Endothelial cell of umbilical vein (primary cell): ENCODE measurements at regions not wholly inside any gene's neighbourhood (a gene's known extent, or its start where the extent isn't known, plus 50 kb on each side); places are given as distances from the start of the nearest gene placed in this dataset.

Experiments
- BruUV-seq: library from RNA; stranded (reverse); fragments of 400-500 nt; replicated peaks from 2 replicates; lab custom pipeline; 2021; lab: Mats Ljungman, UMichigan
- CTCF ChIA-PET: fragments of 300-600, 350-600 bp; sonication (Branson Sonifier 250); formaldehyde crosslinking; loops from one replicate; lab custom pipeline; 2021; ENCODE audit warnings: antibody characterized with exemption, inconsistent platforms; lab: Charles Lee
- POLR2A ChIA-PET: fragments of 300-600, 350-600 bp; sonication (Branson Sonifier 250); formaldehyde crosslinking; loops from one replicate; lab custom pipeline; 2021; ENCODE audit warnings: antibody characterized with exemption, inconsistent platforms; lab: Charles Lee
- DNase-seq: peaks from one replicate; pipeline ENCODE4 v3.0.0-alpha.2; 2011; ENCODE audit warnings: low read depth, low spot score
- FAIRE-seq: peaks from 2 replicates; lab custom pipeline; 2011; peaks lifted over from hg19 to GRCh38; lab: Jason Lieb, UNC
- H2AFZ ChIP-seq: 2 replicates; pipeline ENCODE4 v1.6.0; 2012; ENCODE audit warnings: low read depth, low read length, control low read depth, inconsistent platforms
- H3K27ac ChIP-seq: 2 replicates; pipeline ENCODE4 v1.5.1; 2011; ENCODE audit warnings: low read depth, mild to moderate bottlenecking, control low read depth, low read length, moderate library complexity; ENCODE audit not compliant: insufficient read depth
- H3K27me3 ChIP-seq, 2 experiments: 2 replicates each; pipeline versions ENCODE4 v1.6.0 to v1.6.1; 2011; ENCODE audit warnings: low read length in 2 of 2, mixed read lengths in 1 of 2; ENCODE audit not compliant: control insufficient read depth in 2 of 2, insufficient read depth in 2 of 2
- H3K36me3 ChIP-seq, 2 experiments: 2 replicates in 1 of 2; 3 replicates in 1 of 2; pipeline ENCODE4 v1.5.1; 2011; ENCODE audit warnings: low read length in 2 of 2, mild to moderate bottlenecking in 1 of 2, moderate library complexity in 1 of 2; ENCODE audit not compliant: control insufficient read depth in 2 of 2, insufficient read depth in 2 of 2; ENCODE audit errors: extremely low read depth in 1 of 2
- H3K4me1 ChIP-seq: 3 replicates; pipeline ENCODE4 v1.5.1; 2011; ENCODE audit warnings: mild to moderate bottlenecking, low read length; ENCODE audit not compliant: control insufficient read depth, insufficient read depth; ENCODE audit errors: extremely low read depth
- H3K4me2 ChIP-seq: 2 replicates; pipeline ENCODE4 v1.6.1; 2011; ENCODE audit warnings: low read length, control low read depth, mixed read lengths; ENCODE audit not compliant: insufficient read depth
- H3K4me3 ChIP-seq, 3 experiments: fragments of 200-600 bp in 1 of 3; sonication (generic), shearing (Covaris generic) in 1 of 3; replicated peaks in 1 of 3; 2 replicates each; pipeline ENCODE4 v1.5.1; 2011 to 2016; ENCODE audit warnings: control low read depth in 3 of 3, low read length in 3 of 3, mild to moderate bottlenecking in 2 of 3, inconsistent platforms in 1 of 3, low read depth in 1 of 3, moderate library complexity in 1 of 3; ENCODE audit not compliant: insufficient read depth in 1 of 3
- H3K79me2 ChIP-seq: 2 replicates; pipeline ENCODE4 v1.6.0; 2012; ENCODE audit warnings: low read length, inconsistent platforms; ENCODE audit not compliant: control insufficient read depth, insufficient read depth
- H3K9ac ChIP-seq: replicated peaks from 2 replicates; pipeline ENCODE3; 2011; ENCODE audit warnings: low read length, control low read depth; ENCODE audit not compliant: insufficient read depth; ENCODE audit errors: extremely low read depth
- H3K9me1 ChIP-seq: replicated peaks from 3 replicates; pipeline ENCODE4 v1.6.0; 2011; ENCODE audit warnings: mild to moderate bottlenecking, low read length; ENCODE audit not compliant: control insufficient read depth, insufficient read depth; ENCODE audit errors: extremely low read depth
- H3K9me3 ChIP-seq: replicated peaks from 2 replicates; pipeline ENCODE4 v1.5.1; 2012; ENCODE audit warnings: low read length, inconsistent platforms; ENCODE audit not compliant: control insufficient read depth, insufficient read depth
- H4K20me1 ChIP-seq: replicated peaks from 2 replicates; pipeline ENCODE3; 2011; ENCODE audit warnings: mild to moderate bottlenecking, low read length; ENCODE audit not compliant: control insufficient read depth, insufficient read depth; ENCODE audit errors: extremely low read depth
- EZH2 ChIP-seq: IDR thresholded peaks from 2 replicates; pipeline ENCODE4 v1.6.1; 2012; ENCODE audit warnings: borderline replicate concordance, low read depth, mild to moderate bottlenecking, moderate library complexity, low read length, inconsistent platforms; ENCODE audit not compliant: severe bottlenecking
- FOS ChIP-seq: IDR thresholded peaks from 2 replicates; pipeline ENCODE4 v1.6.1; 2011; ENCODE audit warnings: mild to moderate bottlenecking, low read length, moderate library complexity, borderline replicate concordance; ENCODE audit not compliant: insufficient read depth
- GATA2 ChIP-seq: IDR thresholded peaks from 2 replicates; pipeline ENCODE4 v1.7.0; 2011; ENCODE audit warnings: low read depth, mild to moderate bottlenecking, moderate library complexity, mixed read lengths, low read length; ENCODE audit not compliant: insufficient read length, insufficient read depth
- JUN ChIP-seq: IDR thresholded peaks from 2 replicates; pipeline ENCODE4 v1.6.1; 2011; ENCODE audit warnings: borderline replicate concordance, low read depth; ENCODE audit not compliant: insufficient read length, insufficient read depth
- MYC ChIP-seq: IDR thresholded peaks from one replicate; pipeline ENCODE4 v1.6.1; 2011; ENCODE audit warnings: mild to moderate bottlenecking, low read depth, low read length
- POLR2A ChIP-seq: IDR thresholded peaks from 2 replicates; pipeline ENCODE4 v1.6.1; 2012; ENCODE audit warnings: low read depth, mild to moderate bottlenecking, control low read depth, low read length
- POLR2AphosphoS5 ChIP-seq: IDR thresholded peaks from 2 replicates; pipeline ENCODE4 v1.6.1; 2012; ENCODE audit warnings: low read depth, mild to moderate bottlenecking, control low read depth, low read length, moderate library complexity; ENCODE audit not compliant: insufficient read depth
- dilution Hi-C: fragments of 300-500 bp; cut with MboI; formaldehyde crosslinking; loops from one replicate; pipeline ENCODE4 v1.15.0; 2019; ENCODE audit warnings: low sequenced_read_pairs; ENCODE audit not compliant: extremely low pct_ligation_motif_present
- intact Hi-C: fragments of 100-400 bp; cut with micrococcal nuclease; formaldehyde crosslinking; loops from one replicate; pipeline ENCODE4 v1.10.0; 2022
- TF ChIP-seq, protein P1 (sequence below), 2 donors: IDR thresholded peaks; 1 replicate in 1 of 2; 2 replicates in 1 of 2; pipeline ENCODE4 v1.5.1; 2011; ENCODE audit warnings: low read length in 2 of 2, mild to moderate bottlenecking in 2 of 2, moderate library complexity in 2 of 2, control low read depth in 1 of 2, inconsistent platforms in 1 of 2, low read depth in 1 of 2; ENCODE audit not compliant: insufficient read depth in 1 of 2; ENCODE audit errors: extremely low read depth in 1 of 2
- TF ChIP-seq, protein P2 (sequence below): IDR thresholded peaks from 2 replicates; pipeline ENCODE4 v1.6.1; 2011; ENCODE audit not compliant: insufficient read depth, insufficient read length

DNA sequence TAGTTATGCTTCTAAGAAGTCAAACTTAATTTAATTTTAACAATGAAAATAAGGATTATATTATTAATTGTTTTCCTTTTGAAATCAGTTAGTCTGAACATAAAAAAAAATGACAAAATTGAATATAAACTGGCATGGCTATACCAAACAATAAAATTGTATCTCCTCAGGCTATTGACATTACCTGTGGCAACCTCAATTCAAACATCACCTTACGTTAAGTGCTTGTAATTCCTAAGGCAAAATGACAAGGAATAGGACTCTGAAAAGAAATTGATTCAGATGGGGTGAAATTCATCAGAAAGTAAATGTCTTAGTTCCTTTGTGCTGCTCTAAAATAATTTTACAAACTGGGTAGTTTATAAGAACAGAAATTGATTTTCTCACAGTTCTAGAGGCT, 89.5 kb downstream of the SLITRK6 start:
- no peak overlapping the region for H3K4me3 ChIP-seq
- CTCF ChIA-PET: no interaction called here
- H3K27ac ChIP-seq: no peak overlapping the region
- no peak for DNase-seq
- dilution Hi-C loops (no loop called here), intact Hi-C loops (no loop called here)
- BruUV-seq: no TSS peak
- H3K4me1 ChIP-seq: no peaks in the 10 kb centered on the region
- H3K9ac ChIP-seq: no peak overlapping the region
- FAIRE-seq: no peak
- H3K9me1 ChIP-seq: no peaks in the 10 kb centered on the region
- POLR2A ChIA-PET: no interaction called here
- no peak overlapping the region for H2AFZ ChIP-seq
- H3K36me3 ChIP-seq: no peaks in the 10 kb centered on the region
- no peaks in the 10 kb centered on the region for H3K27me3 ChIP-seq
- H3K9me3 ChIP-seq: no peaks in the 10 kb centered on the region
- no peaks in the 10 kb centered on the region for H4K20me1 ChIP-seq
- no peaks in the 10 kb centered on the region for H3K79me2 ChIP-seq
- no peak for TF ChIP-seq POLR2A
- no peak for TF ChIP-seq POLR2AphosphoS5
- H3K4me2 ChIP-seq: no peak overlapping the region

DNA sequence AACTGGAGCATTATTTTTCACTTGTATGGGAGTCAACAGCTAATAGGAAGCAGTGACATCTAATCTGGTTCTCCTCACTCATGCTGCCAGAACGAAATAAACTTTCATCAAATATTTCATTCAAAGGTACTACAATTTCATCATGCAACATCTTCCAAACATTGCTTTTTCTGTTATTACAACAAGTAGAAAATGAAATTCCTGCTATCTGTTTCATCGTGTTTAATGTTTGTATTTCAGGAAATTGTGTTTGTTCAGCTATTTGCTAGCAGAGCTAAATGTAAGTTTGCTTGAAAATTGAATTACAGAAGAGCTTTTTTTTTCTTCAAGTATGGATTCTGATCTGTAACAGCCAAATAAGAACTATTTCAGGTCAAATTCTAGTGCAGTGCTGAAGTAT, 90.1 kb downstream of the SLITRK6 start:
- FAIRE-seq: no peak
- no peak overlapping the region for H3K4me3 ChIP-seq
- H3K4me1 ChIP-seq: no peaks in the 10 kb centered on the region
- CTCF ChIA-PET: no interaction called here
- DNase-seq: no peak
- intact Hi-C loops: no loop called here
- no peak overlapping the region for H3K9ac ChIP-seq
- H3K79me2 ChIP-seq: no peaks in the 10 kb centered on the region
- no peaks in the 10 kb centered on the region for H3K36me3 ChIP-seq
- H2AFZ ChIP-seq: no peak overlapping the region
- TF ChIP-seq POLR2A (no peak), GATA2 (no peak), JUN (no peak), EZH2 (no peak), MYC (no peak), POLR2AphosphoS5 (no peak), FOS (no peak)
- TF ChIP-seq, protein P1, sequence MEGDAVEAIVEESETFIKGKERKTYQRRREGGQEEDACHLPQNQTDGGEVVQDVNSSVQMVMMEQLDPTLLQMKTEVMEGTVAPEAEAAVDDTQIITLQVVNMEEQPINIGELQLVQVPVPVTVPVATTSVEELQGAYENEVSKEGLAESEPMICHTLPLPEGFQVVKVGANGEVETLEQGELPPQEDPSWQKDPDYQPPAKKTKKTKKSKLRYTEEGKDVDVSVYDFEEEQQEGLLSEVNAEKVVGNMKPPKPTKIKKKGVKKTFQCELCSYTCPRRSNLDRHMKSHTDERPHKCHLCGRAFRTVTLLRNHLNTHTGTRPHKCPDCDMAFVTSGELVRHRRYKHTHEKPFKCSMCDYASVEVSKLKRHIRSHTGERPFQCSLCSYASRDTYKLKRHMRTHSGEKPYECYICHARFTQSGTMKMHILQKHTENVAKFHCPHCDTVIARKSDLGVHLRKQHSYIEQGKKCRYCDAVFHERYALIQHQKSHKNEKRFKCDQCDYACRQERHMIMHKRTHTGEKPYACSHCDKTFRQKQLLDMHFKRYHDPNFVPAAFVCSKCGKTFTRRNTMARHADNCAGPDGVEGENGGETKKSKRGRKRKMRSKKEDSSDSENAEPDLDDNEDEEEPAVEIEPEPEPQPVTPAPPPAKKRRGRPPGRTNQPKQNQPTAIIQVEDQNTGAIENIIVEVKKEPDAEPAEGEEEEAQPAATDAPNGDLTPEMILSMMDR (IDR thresholded peaks at IDR 0.05; ENCODE audit: extremely low read depth in 1 of 2, insufficient read depth in 1 of 2, low read depth in 1 of 2, low read length in 2 of 2): no peak
- TF ChIP-seq, protein P2, sequence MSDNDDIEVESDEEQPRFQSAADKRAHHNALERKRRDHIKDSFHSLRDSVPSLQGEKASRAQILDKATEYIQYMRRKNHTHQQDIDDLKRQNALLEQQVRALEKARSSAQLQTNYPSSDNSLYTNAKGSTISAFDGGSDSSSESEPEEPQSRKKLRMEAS: no peak
- no peaks in the 10 kb centered on the region for H3K27me3 ChIP-seq
- no peak overlapping the region for H3K4me2 ChIP-seq
- dilution Hi-C loops: no loop called here
- H3K9me1 ChIP-seq: no peaks in the 10 kb centered on the region
- no peaks in the 10 kb centered on the region for H3K9me3 ChIP-seq
- H4K20me1 ChIP-seq: no peaks in the 10 kb centered on the region
- H3K27ac ChIP-seq: no peak overlapping the region
- BruUV-seq: no TSS peak
- POLR2A ChIA-PET: no interaction called here
